ENCODE measurements at regions not wholly inside any gene's neighbourhood (a gene's known extent, or its start where the extent isn't known, plus 50 kb on each side); places are given as distances from the start of the nearest gene placed in this dataset.

DNA sequence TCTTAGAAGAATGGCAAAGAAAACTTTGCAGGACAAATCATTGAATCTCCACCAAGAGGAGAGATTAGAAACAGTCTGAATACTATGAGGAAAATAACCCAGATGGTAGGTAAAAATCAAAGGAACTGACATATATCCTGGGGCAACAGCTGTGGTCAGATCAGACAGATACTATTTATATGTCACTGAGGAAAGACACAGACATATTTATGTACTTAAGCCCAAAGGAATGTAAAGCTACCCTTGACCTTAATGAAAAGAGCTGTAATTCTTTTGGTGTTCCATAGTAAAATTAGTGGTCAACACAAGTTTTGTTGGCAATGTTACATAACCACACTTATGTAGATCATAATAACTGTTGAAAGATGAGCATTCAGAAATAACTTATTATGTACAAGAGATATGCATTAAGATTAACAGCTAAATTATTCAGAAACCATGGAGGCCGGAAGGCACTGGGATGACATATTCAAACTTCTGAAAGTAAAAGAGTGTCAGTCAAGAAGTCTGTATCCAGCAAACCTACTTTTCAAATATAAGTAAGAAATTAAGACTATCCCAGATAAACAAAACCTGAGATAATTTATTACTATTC lies 166.1 kb upstream of the SAMSN1 start:
- Mint-ChIP-seq H3K4me1 (no peaks in the 10 kb centered on the region), H3K27me3 (no peaks in the 10 kb centered on the region), H3K36me3 (ENCODE audit: low read depth) (no peaks in the 10 kb centered on the region), H3K27ac (no peak overlapping the region), H3K4me3 (no peak overlapping the region), H3K9me3 (peaks cover 14% of the 10 kb centered on the region)
- ChIA-PET CTCF (no interaction called here), POLR2A (no interaction called here)
- no peak for ATAC-seq (ENCODE audit: low read depth)
- no peak for DNase-seq
- TF ChIP-seq, protein P1, sequence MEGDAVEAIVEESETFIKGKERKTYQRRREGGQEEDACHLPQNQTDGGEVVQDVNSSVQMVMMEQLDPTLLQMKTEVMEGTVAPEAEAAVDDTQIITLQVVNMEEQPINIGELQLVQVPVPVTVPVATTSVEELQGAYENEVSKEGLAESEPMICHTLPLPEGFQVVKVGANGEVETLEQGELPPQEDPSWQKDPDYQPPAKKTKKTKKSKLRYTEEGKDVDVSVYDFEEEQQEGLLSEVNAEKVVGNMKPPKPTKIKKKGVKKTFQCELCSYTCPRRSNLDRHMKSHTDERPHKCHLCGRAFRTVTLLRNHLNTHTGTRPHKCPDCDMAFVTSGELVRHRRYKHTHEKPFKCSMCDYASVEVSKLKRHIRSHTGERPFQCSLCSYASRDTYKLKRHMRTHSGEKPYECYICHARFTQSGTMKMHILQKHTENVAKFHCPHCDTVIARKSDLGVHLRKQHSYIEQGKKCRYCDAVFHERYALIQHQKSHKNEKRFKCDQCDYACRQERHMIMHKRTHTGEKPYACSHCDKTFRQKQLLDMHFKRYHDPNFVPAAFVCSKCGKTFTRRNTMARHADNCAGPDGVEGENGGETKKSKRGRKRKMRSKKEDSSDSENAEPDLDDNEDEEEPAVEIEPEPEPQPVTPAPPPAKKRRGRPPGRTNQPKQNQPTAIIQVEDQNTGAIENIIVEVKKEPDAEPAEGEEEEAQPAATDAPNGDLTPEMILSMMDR (IDR thresholded peaks at IDR 0.05) = no peak
- intact Hi-C loops (cut with micrococcal nuclease) = no loop called here

DNA sequence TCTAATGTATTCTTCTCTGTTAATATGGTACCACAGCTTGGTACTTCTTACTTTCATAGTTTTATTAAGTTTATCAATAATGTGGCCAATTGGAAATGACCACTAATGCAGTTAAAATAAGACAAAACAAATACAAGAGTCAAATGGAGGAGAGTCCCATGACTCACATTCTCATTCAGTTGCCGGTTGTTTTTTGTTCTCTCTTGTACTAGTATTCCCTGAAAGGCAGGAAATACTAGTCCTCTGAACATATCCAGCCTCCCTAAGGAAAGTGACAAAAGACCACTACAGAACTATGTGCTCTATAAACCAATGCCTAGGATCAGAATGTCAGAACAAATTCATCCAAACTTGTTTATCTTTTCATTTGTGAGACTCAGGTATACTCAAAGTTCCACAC lies 165.2 kb upstream of the SAMSN1 start:
- DNase-seq (no peak), ATAC-seq (ENCODE audit: low read depth) (no peak)
- no peak overlapping the region for H3K4me3 Mint-ChIP-seq
- H3K36me3 Mint-ChIP-seq (ENCODE audit: low read depth) = no peaks in the 10 kb centered on the region
- ChIA-PET CTCF (no interaction called here), POLR2A (no interaction called here)
- no peaks in the 10 kb centered on the region for H3K4me1 Mint-ChIP-seq
- no peak overlapping the region for H3K27ac Mint-ChIP-seq
- H3K27me3 Mint-ChIP-seq = no peaks in the 10 kb centered on the region
- H3K9me3 Mint-ChIP-seq = peaks cover 15% of the 10 kb centered on the region
- intact Hi-C loops (cut with micrococcal nuclease) = no loop called here
- TF ChIP-seq, protein P1 (IDR thresholded peaks at IDR 0.05) = no peak

DNA sequence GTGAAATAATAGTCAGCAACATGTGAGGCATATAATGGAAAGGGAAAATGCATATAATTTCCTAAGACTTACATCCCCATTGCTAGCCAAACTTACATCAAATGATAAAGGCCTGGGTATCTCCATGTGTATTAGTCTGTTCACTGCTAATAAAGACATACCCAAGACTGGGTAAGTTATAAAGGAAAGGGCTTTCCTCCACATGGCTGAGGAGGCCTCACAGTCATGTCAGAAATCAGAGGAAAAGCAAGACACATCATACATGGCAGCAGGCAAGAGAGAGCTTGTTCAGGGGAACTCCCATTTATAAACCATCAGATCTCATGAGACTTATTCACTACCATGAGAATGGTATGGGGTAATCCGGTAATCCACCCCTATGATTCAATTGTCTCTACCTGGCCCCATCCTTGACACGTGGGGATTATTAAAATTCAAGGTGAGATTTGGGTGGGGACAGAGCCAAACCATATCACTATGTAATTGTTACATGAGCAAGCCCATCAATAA lies 161.5 kb upstream of the SAMSN1 start:
- no peaks in the 10 kb centered on the region for H3K27me3 Mint-ChIP-seq
- intact Hi-C loops (cut with micrococcal nuclease) = no loop called here
- ChIA-PET POLR2A (no interaction called here), CTCF (no interaction called here)
- no peak overlapping the region for H3K4me3 Mint-ChIP-seq
- ATAC-seq (ENCODE audit: low read depth) = no peak
- H3K27ac Mint-ChIP-seq = no peak overlapping the region
- H3K9me3 Mint-ChIP-seq = peaks cover 8% of the 10 kb centered on the region
- no peaks in the 10 kb centered on the region for H3K4me1 Mint-ChIP-seq
- DNase-seq = no peak
- TF ChIP-seq, protein P1 (IDR thresholded peaks at IDR 0.05) = no peak
- no peaks in the 10 kb centered on the region for H3K36me3 Mint-ChIP-seq (ENCODE audit: low read depth)

DNA sequence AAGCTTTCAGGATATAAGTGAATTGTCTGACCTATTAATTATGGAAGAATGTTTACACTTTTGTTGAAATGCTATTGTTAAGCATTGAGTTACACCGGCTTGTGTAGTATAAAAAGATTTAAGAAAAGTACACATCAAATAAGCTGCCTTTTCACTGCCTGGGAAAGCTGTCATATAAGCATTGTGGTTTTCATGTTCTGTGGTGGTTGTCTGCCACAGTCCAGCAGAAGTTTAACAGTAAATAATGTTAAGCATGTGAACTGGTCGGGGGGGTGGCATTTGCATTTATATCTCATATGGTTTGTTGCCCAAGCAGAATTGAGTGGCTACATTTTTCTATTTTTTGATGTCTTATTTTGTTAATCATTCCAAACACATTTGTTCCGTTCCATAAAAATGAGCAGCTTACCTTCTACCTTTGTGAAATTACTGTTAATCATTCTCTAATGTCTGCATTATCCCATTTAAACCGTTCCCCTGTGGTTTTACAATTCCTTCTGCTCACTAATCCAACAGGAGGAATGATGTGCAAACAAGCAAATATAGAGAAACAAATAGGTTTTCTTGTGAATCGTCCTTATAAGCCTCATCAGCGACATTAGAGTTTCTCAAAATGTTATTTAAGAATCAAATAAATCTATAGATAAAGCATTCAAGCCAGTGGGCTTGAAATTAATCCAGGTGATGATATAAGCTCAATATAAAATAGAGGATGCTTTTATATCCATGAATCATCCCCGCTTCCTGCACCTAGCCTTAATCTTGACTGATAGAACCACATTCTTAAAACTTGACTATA lies 160.8 kb upstream of the SAMSN1 start:
- no peak for ATAC-seq (ENCODE audit: low read depth)
- DNase-seq = no peak
- Mint-ChIP-seq H3K27me3 (no peaks in the 10 kb centered on the region), H3K27ac (no peak overlapping the region), H3K4me3 (no peak overlapping the region), H3K9me3 (peaks cover 7% of the 10 kb centered on the region), H3K4me1 (no peaks in the 10 kb centered on the region), H3K36me3 (ENCODE audit: low read depth) (no peaks in the 10 kb centered on the region)
- ChIA-PET POLR2A (no interaction called here), CTCF (no interaction called here)
- TF ChIP-seq, protein P1 (IDR thresholded peaks at IDR 0.05) = no peak
- intact Hi-C loops (cut with micrococcal nuclease) = no loop called here

DNA sequence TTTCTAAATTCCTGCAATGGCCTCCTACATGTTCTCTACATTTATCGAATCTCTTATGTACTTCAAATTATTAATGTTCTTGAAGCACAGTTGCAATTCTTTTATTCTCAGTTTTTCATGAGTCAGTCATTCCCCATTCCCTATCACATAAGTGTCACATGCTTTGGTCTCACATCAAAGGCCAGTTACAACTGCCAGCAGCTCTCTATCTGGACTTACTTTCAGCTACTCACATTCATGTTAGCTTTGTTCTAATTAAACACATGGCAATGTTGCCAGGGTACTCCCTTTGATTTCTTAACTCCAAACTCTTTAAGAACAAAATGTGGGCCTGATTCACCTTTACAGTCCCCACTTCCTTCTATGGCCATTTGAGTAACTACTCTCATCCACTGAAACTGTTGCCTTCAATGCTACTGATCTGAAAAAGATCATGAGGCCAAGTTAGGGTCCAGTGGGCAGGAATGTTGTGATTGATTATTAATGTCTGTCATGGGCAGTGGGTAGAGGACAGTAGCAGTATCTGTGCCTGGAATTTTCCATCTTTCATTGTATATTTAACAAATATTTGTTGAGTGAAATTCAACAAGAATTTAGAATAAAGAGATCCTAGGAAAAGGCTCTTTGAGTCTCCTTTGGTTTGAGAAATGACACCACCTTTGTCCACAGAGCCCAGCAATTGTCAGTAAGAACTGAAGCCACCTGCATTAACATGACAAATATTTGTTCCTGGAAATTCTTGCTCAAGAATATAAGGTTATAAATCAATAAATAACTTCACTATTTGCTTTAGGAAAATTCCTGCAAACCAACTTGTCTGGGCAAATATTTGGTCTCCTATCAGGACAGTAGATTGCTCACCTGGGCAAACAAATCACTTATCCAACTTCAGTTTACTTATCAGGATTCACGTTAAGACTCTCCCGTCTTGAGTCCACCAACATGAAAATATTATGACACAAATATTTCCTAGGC lies 153.6 kb upstream of the SAMSN1 start:
- ATAC-seq (ENCODE audit: low read depth) = no peak
- TF ChIP-seq, protein P1 (IDR thresholded peaks at IDR 0.05) = no peak
- no peaks in the 10 kb centered on the region for H3K9me3 Mint-ChIP-seq
- H3K4me1 Mint-ChIP-seq = no peaks in the 10 kb centered on the region
- CTCF ChIA-PET = no interaction called here
- H3K4me3 Mint-ChIP-seq = no peak overlapping the region
- DNase-seq = no peak
- H3K36me3 Mint-ChIP-seq (ENCODE audit: low read depth) = no peaks in the 10 kb centered on the region
- POLR2A ChIA-PET = no interaction called here
- no peaks in the 10 kb centered on the region for H3K27me3 Mint-ChIP-seq
- no peak overlapping the region for H3K27ac Mint-ChIP-seq
- intact Hi-C loops (cut with micrococcal nuclease) = no loop called here

All from activated B cell treated with CpG ODN at 0.5 μM for 24 hours (primary cell).